K562 (cell line): ENCODE measurements at regions not wholly inside any gene's neighbourhood (a gene's known extent, or its start where the extent isn't known, plus 50 kb on each side); places are given as distances from the start of the nearest gene placed in this dataset.

Experiments used
- ATAC-seq: fragments of 200-7000 bp; cut with Tn5 transposase; 3 replicates; pipeline ENCODE4 v1.9.1; 2020; ENCODE audit warnings: moderate library complexity
- BruUV-seq: library from RNA; stranded (reverse); fragments of 400-500 nt; replicated peaks from 2 replicates; lab custom pipeline; 2021; lab: Mats Ljungman, UMichigan
- CTCF ChIA-PET: fragments of 300-600 bp; formaldehyde crosslinking; extraction: SDS; loops from one replicate; lab custom pipeline; 2021; ENCODE audit warnings: low intra/inter-chr PET ratio; lab: Yijun Ruan, JAX
- POLR2A ChIA-PET: fragments of 300-600, 350-650 bp; sonication (Branson Sonifier 250); formaldehyde crosslinking; extraction: SDS; loops from one replicate; lab custom pipeline; 2021; ENCODE audit warnings: antibody characterized with exemption, inconsistent platforms; lab: Yijun Ruan, JAX
- DNase-seq, 4 experiments: peaks; one replicate each; pipeline versions ENCODE4 v3.0.0 to v3.0.0-alpha.2; 2011 to 2018; ENCODE audit warnings: low spot score in 3 of 4, mixed read lengths in 3 of 4; ENCODE audit errors: extremely low read depth in 1 of 4
- FAIRE-seq: peaks from 2 replicates; lab custom pipeline; 2011; peaks lifted over from hg19 to GRCh38; lab: Jason Lieb, UNC
- H2AFZ ChIP-seq: 2 replicates; pipeline ENCODE4 v1.6.0; 2011; ENCODE audit warnings: low read depth, low read length, control low read depth, inconsistent platforms
- H3K27ac ChIP-seq: fragments of 200-600 bp; 3 replicates; pipeline ENCODE4 v1.8.0; 2011; ENCODE audit warnings: low read depth, mild to moderate bottlenecking, control low read depth, inconsistent platforms, low read length, moderate library complexity, mixed read lengths; ENCODE audit errors: extremely low read depth
- H3K27me3 ChIP-seq, 2 experiments: fragments of 300-600 bp in 1 of 2; 2 replicates in 1 of 2; 3 replicates in 1 of 2; pipeline versions ENCODE4 v1.6.0 to v1.8.0; 2011; ENCODE audit warnings: inconsistent platforms in 2 of 2, low read length in 2 of 2, mild to moderate bottlenecking in 1 of 2, mixed read lengths in 1 of 2, moderate library complexity in 1 of 2; ENCODE audit not compliant: control insufficient read depth in 2 of 2, insufficient read depth in 2 of 2
- H3K36me3 ChIP-seq: fragments of 300-600 bp; 3 replicates; pipeline ENCODE4 v1.8.0; 2011; ENCODE audit warnings: mild to moderate bottlenecking, low read length, inconsistent platforms; ENCODE audit not compliant: control insufficient read depth, insufficient read depth
- H3K4me1 ChIP-seq, 2 experiments: fragments of 200-600 bp in 1 of 2; replicated peaks in 1 of 2; 2 replicates in 1 of 2; 3 replicates in 1 of 2; pipeline versions ENCODE4 v1.5.1 to v1.8.0; 2011; ENCODE audit warnings: inconsistent platforms in 2 of 2, low read length in 2 of 2, mild to moderate bottlenecking in 1 of 2, mixed read lengths in 1 of 2, moderate library complexity in 1 of 2; ENCODE audit not compliant: control insufficient read depth in 2 of 2, insufficient read depth in 2 of 2
- H3K4me2 ChIP-seq: 2 replicates; pipeline ENCODE4 v1.6.1; 2011; ENCODE audit warnings: low read length, control low read depth, inconsistent platforms, mixed read lengths; ENCODE audit not compliant: insufficient read depth
- H3K4me3 ChIP-seq: fragments of 200-600 bp; sonication (generic), shearing (Covaris generic); 2 replicates; pipeline ENCODE4 v1.5.1; 2016; ENCODE audit warnings: control low read depth, inconsistent platforms
- H3K79me2 ChIP-seq: fragments of 200-600 bp; 3 replicates; pipeline ENCODE4 v1.8.0; 2011; ENCODE audit warnings: low read length, inconsistent platforms; ENCODE audit not compliant: control insufficient read depth, insufficient read depth
- H3K9ac ChIP-seq, 2 experiments: 2 replicates each; pipeline versions ENCODE4 v1.6.0 to v1.6.1; 2011; ENCODE audit warnings: low read depth in 2 of 2, low read length in 2 of 2, control low read depth in 1 of 2, inconsistent platforms in 1 of 2, mild to moderate bottlenecking in 1 of 2, mixed read lengths in 1 of 2; ENCODE audit not compliant: insufficient read depth in 1 of 2
- H3K9me1 ChIP-seq: one replicate; pipeline ENCODE4 v1.6.0; 2011; ENCODE audit warnings: inconsistent platforms, mild to moderate bottlenecking, low read length, moderate library complexity; ENCODE audit not compliant: control insufficient read depth, insufficient read depth
- H3K9me3 ChIP-seq: replicated peaks from 2 replicates; pipeline ENCODE4 v1.5.1; 2011; ENCODE audit warnings: low read depth, low read length, inconsistent platforms; ENCODE audit not compliant: control insufficient read depth, insufficient read depth
- H4K20me1 ChIP-seq: replicated peaks from 2 replicates; pipeline ENCODE4 v1.6.1; 2011; ENCODE audit warnings: low read length, inconsistent platforms, mixed read lengths; ENCODE audit not compliant: control insufficient read depth, insufficient read depth
- HMGN3 ChIP-seq: IDR thresholded peaks from 2 replicates; pipeline ENCODE4 v1.6.1; 2011; ENCODE audit warnings: borderline replicate concordance, low read depth, mild to moderate bottlenecking, mixed read lengths, low read length; ENCODE audit not compliant: insufficient read length; ENCODE audit errors: extremely low read depth
- RBBP5 ChIP-seq: fragments of 200-600 bp; sonication (generic); IDR thresholded peaks from 2 replicates; pipeline ENCODE4 v1.6.1; 2012; ENCODE audit warnings: borderline replicate concordance, mild to moderate bottlenecking, low read length, control low read depth, inconsistent platforms; ENCODE audit not compliant: insufficient read depth, poor library complexity, severe bottlenecking
- RBM34 ChIP-seq: fragments of 200-400 bp; formaldehyde crosslinking; IDR thresholded peaks from 2 replicates; pipeline ENCODE4 v1.6.1; 2018; ENCODE audit warnings: low read length, borderline replicate concordance; ENCODE audit not compliant: insufficient read depth
- STAG1 ChIP-seq: sonication (generic); formaldehyde crosslinking; IDR thresholded peaks from 2 replicates; pipeline ENCODE4 v1.5.0; 2020; ENCODE audit warnings: missing genetic modification reagents, borderline replicate concordance
- WGBS: fragments of 100-300 bp; shearing (Covaris generic); methylation state at CpG from one replicate; pipeline ENCODE4 v1.1.6; 2016; ENCODE audit warnings: low coverage, mixed read lengths; ENCODE audit not compliant: insufficient coverage; ENCODE audit errors: missing lambda C conversion rate; 5-methylcytosine and 5-hydroxymethylcytosine counted together
- in situ Hi-C: fragments of 300-500 bp; cut with MboI; formaldehyde crosslinking; loops from 4 replicates; pipeline ENCODE4 v1.15.0; 2018; ENCODE audit warnings: inconsistent platforms, mixed read lengths
- intact Hi-C: fragments of 100-400 bp; cut with micrococcal nuclease; formaldehyde crosslinking; loops from 2 replicates; pipeline ENCODE4 v1.14.2; 2022

DNA sequence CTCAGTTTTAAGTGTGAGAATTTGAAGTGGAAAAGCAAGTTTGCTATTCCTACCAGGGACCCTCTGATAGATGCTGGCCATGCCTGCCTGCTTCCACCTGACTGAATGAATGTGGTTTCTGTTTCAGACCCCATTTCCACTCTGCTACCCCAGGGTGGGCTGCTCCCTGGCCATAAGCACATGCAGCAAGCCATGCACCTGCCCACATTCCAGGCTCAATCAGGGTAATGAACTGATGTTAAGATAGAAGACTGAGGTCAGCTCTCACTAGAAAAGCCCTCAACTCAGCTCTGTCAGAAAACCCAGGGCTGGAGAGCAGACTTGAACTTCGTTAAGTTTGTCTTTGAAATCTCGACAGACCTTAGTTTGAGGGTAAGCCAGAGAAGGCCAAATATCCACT lies 333.9 kb downstream of the CYRIA start (continued):
- TF ChIP-seq HMGN3 (no peak), RBM34 (no peak)

DNA sequence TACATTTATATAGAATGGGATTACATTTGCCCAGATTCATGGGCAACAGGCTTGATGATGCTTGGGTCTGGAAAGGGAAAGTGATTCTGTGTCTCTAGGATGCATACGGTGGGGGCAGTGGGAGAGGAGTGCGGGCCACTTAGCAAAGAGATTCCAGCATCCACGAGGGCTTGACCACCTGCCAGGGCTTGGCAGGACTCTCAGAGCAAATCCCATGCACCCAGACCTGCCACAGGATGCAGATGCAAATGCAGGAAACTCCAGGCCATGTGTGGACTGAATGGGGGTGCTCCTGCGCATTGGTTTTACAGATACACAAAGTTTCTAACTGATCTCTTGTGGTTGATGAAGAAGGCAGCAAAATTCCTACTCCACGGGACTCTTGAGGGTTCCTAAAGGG lies 334.7 kb downstream of the CYRIA start:
- Histone ChIP-seq H3K27ac (no peak overlapping the region), H3K27me3 (peaks cover 0 to 10% of the 10 kb centered on the region in 2 experiments; a peak in 3 of 5 replicates), H3K4me2 (no peak overlapping the region), H3K9ac (no peak overlapping the region), H2AFZ (no peak overlapping the region), H3K4me3 (no peak overlapping the region), H3K79me2 (no peaks in the 10 kb centered on the region), H3K4me1 (no peaks in the 10 kb centered on the region), H4K20me1 (0 out of 2 replicates have a peak, but pooled peaks cover 3% of the 10 kb centered on the region), H3K9me1 (no peaks in the 10 kb centered on the region), H3K9me3 (no peaks in the 10 kb centered on the region), H3K36me3 (no peaks in the 10 kb centered on the region)
- intact Hi-C loops = no loop called here
- no peak for DNase-seq
- BruUV-seq = no TSS peak
- TF ChIP-seq RBBP5 = no peak
- no peak for TF ChIP-seq STAG1 (CRISPR knock-in tag)
- POLR2A ChIA-PET = interaction anchor here (0.8 kb wide), 1 partner anchor 48 kb away, joined by 4 read pairs; no protein-coding TSS in a partner anchor
- FAIRE-seq = no peak
- in situ Hi-C loops = no loop called here
- CTCF ChIA-PET = no interaction called here
- ATAC-seq = no peak
- WGBS = 4% methylated on average over 5 of the region's 5 CpGs
